ENCODE measurements at regions not wholly inside any gene's neighbourhood (a gene's known extent, or its start where the extent isn't known, plus 50 kb on each side); places are given as distances from the start of the nearest gene placed in this dataset.

GRCh38 chr3:106343811-106344210 lies 475.0 kb upstream of the CBLB start:
- Mint-ChIP-seq H3K9me3 (no peaks in the 10 kb centered on the region), H3K27ac (no peak overlapping the region), H3K4me3 (no peak overlapping the region)

DNA sequence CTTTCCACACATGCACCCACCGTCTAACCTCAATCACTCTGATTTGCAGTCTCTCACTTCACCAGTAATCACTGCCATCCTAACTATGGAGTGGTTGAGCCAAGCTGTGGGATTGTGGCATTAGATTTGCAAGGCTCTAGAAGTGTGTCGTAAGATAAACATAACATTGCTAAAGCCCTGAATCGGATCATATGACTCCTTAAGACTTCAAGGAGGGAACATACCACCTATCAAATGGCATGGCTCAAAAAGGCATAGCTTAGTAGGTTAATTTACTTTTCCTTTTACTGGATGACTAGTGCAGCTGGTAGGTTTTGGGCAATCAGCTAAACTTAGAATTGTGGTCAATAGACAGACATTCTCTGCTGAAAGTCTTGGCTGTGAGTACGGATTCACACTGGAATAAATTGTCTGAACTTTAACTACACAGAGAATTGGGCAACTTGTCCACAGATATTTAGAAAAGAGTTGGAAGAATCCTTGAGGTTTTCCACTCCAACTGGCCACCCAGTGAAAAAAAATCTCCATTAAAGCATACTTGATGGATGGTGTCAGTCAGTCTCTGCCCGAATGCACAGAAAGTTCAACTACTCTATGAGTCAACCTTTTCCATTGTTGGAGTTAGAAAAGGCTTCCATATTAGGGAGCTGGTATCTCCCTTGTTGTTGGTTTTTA lies 476.7 kb upstream of the CBLB start:
- Mint-ChIP-seq H3K27me3 (ENCODE audit: low read depth) (no peaks in the 10 kb centered on the region), H3K36me3 (ENCODE audit: low read depth) (no peaks in the 10 kb centered on the region)

More at GRCh38 chr3:106343811-106344210, 475.0 kb upstream of the CBLB start:
- Mint-ChIP-seq H3K36me3 (ENCODE audit: low read depth) (no peaks in the 10 kb centered on the region), H3K4me1 (peaks cover 44% of the 10 kb centered on the region), H3K27me3 (ENCODE audit: low read depth) (no peaks in the 10 kb centered on the region)
- TF ChIP-seq, protein P1, sequence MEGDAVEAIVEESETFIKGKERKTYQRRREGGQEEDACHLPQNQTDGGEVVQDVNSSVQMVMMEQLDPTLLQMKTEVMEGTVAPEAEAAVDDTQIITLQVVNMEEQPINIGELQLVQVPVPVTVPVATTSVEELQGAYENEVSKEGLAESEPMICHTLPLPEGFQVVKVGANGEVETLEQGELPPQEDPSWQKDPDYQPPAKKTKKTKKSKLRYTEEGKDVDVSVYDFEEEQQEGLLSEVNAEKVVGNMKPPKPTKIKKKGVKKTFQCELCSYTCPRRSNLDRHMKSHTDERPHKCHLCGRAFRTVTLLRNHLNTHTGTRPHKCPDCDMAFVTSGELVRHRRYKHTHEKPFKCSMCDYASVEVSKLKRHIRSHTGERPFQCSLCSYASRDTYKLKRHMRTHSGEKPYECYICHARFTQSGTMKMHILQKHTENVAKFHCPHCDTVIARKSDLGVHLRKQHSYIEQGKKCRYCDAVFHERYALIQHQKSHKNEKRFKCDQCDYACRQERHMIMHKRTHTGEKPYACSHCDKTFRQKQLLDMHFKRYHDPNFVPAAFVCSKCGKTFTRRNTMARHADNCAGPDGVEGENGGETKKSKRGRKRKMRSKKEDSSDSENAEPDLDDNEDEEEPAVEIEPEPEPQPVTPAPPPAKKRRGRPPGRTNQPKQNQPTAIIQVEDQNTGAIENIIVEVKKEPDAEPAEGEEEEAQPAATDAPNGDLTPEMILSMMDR (IDR thresholded peaks at IDR 0.05; ENCODE audit: unreplicated experiment in 3 of 3) = no peak

GRCh38 chr3:106347350-106347749 lies 478.5 kb upstream of the CBLB start:
- Mint-ChIP-seq H3K4me3 (peak overlapping the region in 2 of 3 experiments; percentile 39 to 59), H3K4me1 (peaks cover 44% of the 10 kb centered on the region), H3K27ac (peak overlapping the region; percentile 14 to 76 (median 50)), H3K9me3 (no peaks in the 10 kb centered on the region), H3K36me3 (ENCODE audit: low read depth) (no peaks in the 10 kb centered on the region), H3K27me3 (ENCODE audit: low read depth) (no peaks in the 10 kb centered on the region)
- TF ChIP-seq, protein P1 (IDR thresholded peaks at IDR 0.05; ENCODE audit: unreplicated experiment in 3 of 3) = no peak

More for the DNA sequence above, 476.7 kb upstream of the CBLB start:
- Mint-ChIP-seq H3K4me1 (peaks cover 54% of the 10 kb centered on the region), H3K9me3 (no peaks in the 10 kb centered on the region), H3K27ac (no peak overlapping the region), H3K4me3 (no peak overlapping the region)
- TF ChIP-seq, protein P1 (IDR thresholded peaks at IDR 0.05; ENCODE audit: unreplicated experiment in 3 of 3) = no peak

DNA sequence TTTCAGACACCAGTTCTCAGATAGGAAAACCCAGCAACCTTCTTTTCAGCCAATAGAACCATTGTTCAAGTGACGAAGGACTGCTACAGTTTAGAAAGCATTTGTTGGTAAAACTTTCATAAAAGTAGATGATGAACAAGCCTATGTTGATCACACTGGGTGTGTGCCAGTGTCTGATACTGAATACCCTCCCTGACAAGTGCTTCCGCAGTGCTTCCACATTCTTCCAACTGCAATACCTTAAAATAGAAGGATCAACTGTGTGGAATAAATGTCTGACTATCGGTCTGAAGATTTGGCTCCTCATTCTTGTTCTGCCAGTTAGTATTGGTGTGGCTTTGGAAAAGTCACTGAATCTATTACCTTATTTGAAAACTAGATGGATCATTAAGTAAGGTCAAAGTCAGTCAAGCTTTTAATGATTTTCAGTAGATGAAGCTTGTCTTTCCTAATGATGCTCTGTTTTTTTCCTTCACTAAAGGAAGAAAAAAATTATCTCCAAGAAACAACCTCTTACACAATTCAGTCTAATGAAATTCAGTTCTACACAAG lies 479.4 kb upstream of the CBLB start:
- Mint-ChIP-seq H3K4me1 (peaks cover 41% of the 10 kb centered on the region), H3K9me3 (peaks cover under 1% of the 10 kb centered on the region), H3K4me3 (peak overlapping the region in 2 of 3 experiments; percentile 39 to 59), H3K27me3 (ENCODE audit: low read depth) (no peaks in the 10 kb centered on the region), H3K27ac (peak overlapping the region; percentile 14 to 76 (median 30)), H3K36me3 (ENCODE audit: low read depth) (no peaks in the 10 kb centered on the region)
- TF ChIP-seq, protein P1 (IDR thresholded peaks at IDR 0.05; ENCODE audit: unreplicated experiment in 3 of 3) = no peak

GRCh38 chr3:106349191-106349881 lies 480.5 kb upstream of the CBLB start:
- peak overlapping the region; percentile 14 to 47 (median 17) for H3K27ac Mint-ChIP-seq
- peaks cover 5% of the 10 kb centered on the region for H3K9me3 Mint-ChIP-seq
- no peak overlapping the region for H3K4me3 Mint-ChIP-seq
- H3K27me3 Mint-ChIP-seq (ENCODE audit: low read depth) = no peaks in the 10 kb centered on the region
- peaks cover 34% of the 10 kb centered on the region for H3K4me1 Mint-ChIP-seq
- TF ChIP-seq, protein P1 (IDR thresholded peaks at IDR 0.05; ENCODE audit: unreplicated experiment in 3 of 3) = no peak
- H3K36me3 Mint-ChIP-seq (ENCODE audit: low read depth) = no peaks in the 10 kb centered on the region
